Parathyroid adenoma (tissue), 2 donors: ENCODE measurements at regions not wholly inside any gene's neighbourhood (a gene's known extent, or its start where the extent isn't known, plus 50 kb on each side); places are given as distances from the start of the nearest gene placed in this dataset.

ENCODE experiments used
- H2AFZ ChIP-seq: fragments of 300-600 bp; sonication (generic); one replicate; pipeline ENCODE4 v1.7.0; 2017; ENCODE audit warnings: antibody characterized with exemption, mild to moderate bottlenecking
- H3K27ac ChIP-seq: fragments of 300-600 bp; sonication (generic); one replicate; pipeline ENCODE4 v1.7.0; 2017
- H3K27me3 ChIP-seq: fragments of 300-600 bp; sonication (generic); one replicate; pipeline ENCODE4 v1.7.0; 2017; ENCODE audit warnings: low read length; ENCODE audit not compliant: control insufficient read depth, insufficient read depth
- H3K36me3 ChIP-seq: fragments of 300-600 bp; sonication (generic); one replicate; pipeline ENCODE4 v1.7.0; 2017; ENCODE audit warnings: low read length; ENCODE audit not compliant: control insufficient read depth, insufficient read depth
- H3K4me1 ChIP-seq: fragments of 300-600 bp; sonication (generic); one replicate; pipeline ENCODE4 v1.7.0; 2017; ENCODE audit warnings: control low read depth
- H3K4me2 ChIP-seq: fragments of 300-600 bp; sonication (generic); one replicate; pipeline ENCODE4 v1.7.0; 2017; ENCODE audit warnings: low read length
- H3K4me3 ChIP-seq: fragments of 300-600 bp; sonication (generic); one replicate; pipeline ENCODE4 v1.7.0; 2017; ENCODE audit warnings: low read depth, low read length
- H3K79me2 ChIP-seq: fragments of 300-600 bp; sonication (generic); one replicate; pipeline ENCODE4 v1.7.0; 2017; ENCODE audit warnings: control low read depth
- H3K9ac ChIP-seq: fragments of 300-600 bp; sonication (generic); one replicate; pipeline ENCODE4 v1.7.0; 2017; ENCODE audit warnings: mild to moderate bottlenecking
- H3K9me3 ChIP-seq: fragments of 300-600 bp; sonication (generic); one replicate; pipeline ENCODE4 v1.7.0; 2017; ENCODE audit warnings: low read length; ENCODE audit not compliant: control insufficient read depth
- CTCF ChIP-seq: fragments of 300-600 bp; sonication (generic); IDR thresholded peaks from one replicate; pipeline ENCODE4 v1.7.0; 2017; ENCODE audit warnings: antibody characterized with exemption, mild to moderate bottlenecking
- donor health status: primary hyperparathyroidism.

GRCh38 chr5:153884612-153884957, 154.1 kb downstream of the FAM114A2 start:
- H2AFZ ChIP-seq, result no peak overlapping the region
- H3K4me1 ChIP-seq, result peaks cover 3% of the 10 kb centered on the region
- H3K4me2 ChIP-seq, result no peak overlapping the region
- H3K27me3 ChIP-seq, result no peaks in the 10 kb centered on the region
- H3K27ac ChIP-seq, result no peak overlapping the region
- H3K4me3 ChIP-seq, result no peak overlapping the region
- TF ChIP-seq CTCF, result no peak
- H3K36me3 ChIP-seq, result no peaks in the 10 kb centered on the region
- H3K9ac ChIP-seq, result no peak overlapping the region
- H3K79me2 ChIP-seq, result no peaks in the 10 kb centered on the region
- no peaks in the 10 kb centered on the region for H3K9me3 ChIP-seq

GRCh38 chr5:153883854-153884611, 154.7 kb downstream of the FAM114A2 start:
- no peak for TF ChIP-seq CTCF
- H3K36me3 ChIP-seq, result no peaks in the 10 kb centered on the region

GRCh38 chr5:153881687-153882086, 157.0 kb downstream of the FAM114A2 start:
- no peak overlapping the region for H3K4me2 ChIP-seq
- H3K4me1 ChIP-seq, result no peaks in the 10 kb centered on the region
- no peaks in the 10 kb centered on the region for H3K27me3 ChIP-seq
- H3K9ac ChIP-seq, result no peak overlapping the region
- H2AFZ ChIP-seq, result no peak overlapping the region
- no peaks in the 10 kb centered on the region for H3K79me2 ChIP-seq
- no peaks in the 10 kb centered on the region for H3K9me3 ChIP-seq
- H3K4me3 ChIP-seq, result no peak overlapping the region
- H3K27ac ChIP-seq, result no peak overlapping the region
- TF ChIP-seq CTCF, result no peak
- H3K36me3 ChIP-seq, result no peaks in the 10 kb centered on the region

More at GRCh38 chr5:153883854-153884611, 154.7 kb downstream of the FAM114A2 start:
- Histone ChIP-seq H3K79me2 (no peaks in the 10 kb centered on the region), H2AFZ (no peak overlapping the region), H3K4me1 (peaks cover 2% of the 10 kb centered on the region), H3K9ac (no peak overlapping the region), H3K27me3 (no peaks in the 10 kb centered on the region), H3K9me3 (no peaks in the 10 kb centered on the region), H3K4me3 (no peak overlapping the region), H3K27ac (no peak overlapping the region), H3K4me2 (no peak overlapping the region)

- Histone ChIP-seq H3K9ac (no peak overlapping the region), H3K9me3 (no peaks in the 10 kb centered on the region), H3K4me3 (no peak overlapping the region), H3K27me3 (no peaks in the 10 kb centered on the region), H3K27ac (no peak overlapping the region), H3K4me1 (no peaks in the 10 kb centered on the region), H3K36me3 (no peaks in the 10 kb centered on the region), H3K79me2 (no peaks in the 10 kb centered on the region), H3K4me2 (no peak overlapping the region), H2AFZ (no peak overlapping the region)
- TF ChIP-seq CTCF, result no peak
Observed at GRCh38 chr5:153880106-153880505, 158.6 kb downstream of the FAM114A2 start.

- H3K4me2 ChIP-seq, result no peak overlapping the region
- H3K4me3 ChIP-seq, result no peak overlapping the region
- H3K27me3 ChIP-seq, result no peaks in the 10 kb centered on the region
- no peaks in the 10 kb centered on the region for H3K9me3 ChIP-seq
- no peaks in the 10 kb centered on the region for H3K36me3 ChIP-seq
- H3K79me2 ChIP-seq, result no peaks in the 10 kb centered on the region
- no peak for TF ChIP-seq CTCF
- H3K4me1 ChIP-seq, result no peaks in the 10 kb centered on the region
- no peak overlapping the region for H3K27ac ChIP-seq
- H2AFZ ChIP-seq, result no peak overlapping the region
- H3K9ac ChIP-seq, result no peak overlapping the region
Observed at GRCh38 chr5:153879596-153879995, 159.1 kb downstream of the FAM114A2 start.
